K562 (cell line): ENCODE measurements at regions not wholly inside any gene's neighbourhood (a gene's known extent, or its start where the extent isn't known, plus 50 kb on each side); places are given as distances from the start of the nearest gene placed in this dataset.

Experiments
- CHD7 ChIP-seq: fragments of 200-600 bp; sonication (generic); IDR thresholded peaks from one replicate; pipeline ENCODE4 v1.6.1; 2012; ENCODE audit warnings: mild to moderate bottlenecking, low read depth, low read length, inconsistent platforms
- CLOCK ChIP-seq: fragments of 250-450 bp; sonication (Bioruptor Pico); IDR thresholded peaks from 2 replicates; pipeline ENCODE4 v1.4.0; 2020; ENCODE audit warnings: mild to moderate bottlenecking, moderate library complexity, borderline replicate concordance
- FOS ChIP-seq: IDR thresholded peaks from 3 replicates; pipeline ENCODE4 v1.6.1; 2011; ENCODE audit not compliant: insufficient read length; ENCODE audit errors: extremely low read depth
- GTF2B ChIP-seq: IDR thresholded peaks from 2 replicates; pipeline ENCODE4 v1.6.1; 2011; ENCODE audit not compliant: insufficient read length; ENCODE audit errors: extremely low read depth
- ZNF146 ChIP-seq: IDR thresholded peaks from one replicate; pipeline ENCODE4 v1.6.1; 2018; ENCODE audit warnings: missing compliant biosample characterization; ENCODE audit not compliant: unreplicated experiment

GRCh38 chr5:74526111-74526510 is 114.4 kb downstream of the ENC1 start (continued):
- TF ChIP-seq CHD7 (no peak), GTF2B (no peak), CLOCK (CRISPR knock-in tag) (no peak), FOS (no peak), ZNF146 (CRISPR knock-in tag) (no peak)
